SK-N-SH treated with all-trans-retinoic acid at 6 μM for 48 hours (cell line): ENCODE measurements at regions not wholly inside any gene's neighbourhood (a gene's known extent, or its start where the extent isn't known, plus 50 kb on each side); places are given as distances from the start of the nearest gene placed in this dataset.

Source experiments
- ATAC-seq: fragments of 200-7000 bp; cut with Tn5 transposase; 3 replicates; pipeline ENCODE4 v1.9.1; 2020; ENCODE audit warnings: mild to moderate bottlenecking, moderate library complexity
- ARNTL ChIP-seq: fragments of 450-650 bp; formaldehyde crosslinking; IDR thresholded peaks from 2 replicates; pipeline ENCODE4 v1.5.0; 2020; ENCODE audit warnings: low read depth, mild to moderate bottlenecking, moderate library complexity, borderline replicate concordance
- BACH2 ChIP-seq: fragments of 250-450 bp; sonication (Bioruptor Pico); IDR thresholded peaks from 2 replicates; pipeline ENCODE4 v1.9.0; 2021; ENCODE audit warnings: mild to moderate bottlenecking, borderline replicate concordance
- CSDC2 ChIP-seq: fragments of 250-450 bp; sonication (Bioruptor Pico); IDR thresholded peaks from 2 replicates; pipeline ENCODE4 v1.5.0; 2020; ENCODE audit warnings: mild to moderate bottlenecking, moderate library complexity
- ESRRG ChIP-seq: fragments of 250-450 bp; sonication (Bioruptor Pico); IDR thresholded peaks from 2 replicates; pipeline ENCODE4 v1.6.1; 2021; ENCODE audit warnings: mild to moderate bottlenecking
- GLIS3 ChIP-seq: fragments of 250-450 bp; sonication (Bioruptor Pico); IDR thresholded peaks from 2 replicates; pipeline ENCODE4 v1.5.0; 2020; ENCODE audit warnings: mild to moderate bottlenecking, moderate library complexity
- ISL1 ChIP-seq: fragments of 250-450 bp; sonication (Bioruptor Pico); IDR thresholded peaks from 2 replicates; pipeline ENCODE4 v2.1.2; 2022; ENCODE audit warnings: mild to moderate bottlenecking, moderate library complexity
- OSR1 ChIP-seq: fragments of 250-450 bp; sonication (Bioruptor Pico); IDR thresholded peaks from 2 replicates; pipeline ENCODE4 v1.8.0; 2022; ENCODE audit warnings: moderate library complexity, mild to moderate bottlenecking, inconsistent platforms
- PPARA ChIP-seq: fragments of 250-450 bp; sonication (Bioruptor Pico); IDR thresholded peaks from 2 replicates; pipeline ENCODE4 v1.5.0; 2020; ENCODE audit warnings: mild to moderate bottlenecking, borderline replicate concordance
- RARB ChIP-seq: fragments of 250-450 bp; sonication (Bioruptor Pico); IDR thresholded peaks from 2 replicates; pipeline ENCODE4 v1.8.0; 2021; ENCODE audit warnings: mild to moderate bottlenecking, moderate library complexity
- SNAI2 ChIP-seq: fragments of 250-450 bp; sonication (Bioruptor Pico); IDR thresholded peaks from 2 replicates; pipeline ENCODE4 v1.5.0; 2020; ENCODE audit warnings: mild to moderate bottlenecking, moderate library complexity
- TCF4 ChIP-seq: fragments of 250-450 bp; sonication (Bioruptor Pico); IDR thresholded peaks from 2 replicates; pipeline ENCODE4 v1.8.0; 2021; ENCODE audit warnings: mild to moderate bottlenecking, moderate library complexity, borderline replicate concordance
- TOX ChIP-seq: fragments of 250-450 bp; sonication (Bioruptor Pico); IDR thresholded peaks from 2 replicates; pipeline ENCODE4 v1.8.0; 2021; ENCODE audit warnings: mild to moderate bottlenecking, moderate library complexity, borderline replicate concordance
- ZC3H10 ChIP-seq: fragments of 250-450 bp; sonication (Bioruptor Pico); IDR thresholded peaks from 2 replicates; pipeline ENCODE4 v1.5.1; 2021; ENCODE audit warnings: mild to moderate bottlenecking, moderate library complexity
- ZFP3 ChIP-seq: fragments of 250-450 bp; sonication (Bioruptor Pico); IDR thresholded peaks from 2 replicates; pipeline ENCODE4 v1.5.0; 2020; ENCODE audit warnings: mild to moderate bottlenecking, moderate library complexity
- ZFP30 ChIP-seq: fragments of 450-650 bp; formaldehyde crosslinking; IDR thresholded peaks from 2 replicates; pipeline ENCODE4 v1.5.0; 2022; ENCODE audit warnings: mild to moderate bottlenecking, moderate library complexity
- ZNF565 ChIP-seq: fragments of 450-650 bp; formaldehyde crosslinking; conservative IDR thresholded peaks from 2 replicates; pipeline ENCODE4 v1.5.0; 2020; ENCODE audit warnings: low read depth, mild to moderate bottlenecking, moderate library complexity
- ZNF70 ChIP-seq: fragments of 450-650 bp; formaldehyde crosslinking; IDR thresholded peaks from 2 replicates; pipeline ENCODE4 v1.5.0; 2020; ENCODE audit warnings: mild to moderate bottlenecking, moderate library complexity
- ZNF8 ChIP-seq: fragments of 450-650 bp; formaldehyde crosslinking; IDR thresholded peaks from 2 replicates; pipeline ENCODE4 v1.5.0; 2020; ENCODE audit warnings: mild to moderate bottlenecking, moderate library complexity
- TF ChIP-seq, protein P1 (sequence below): fragments of 250-450 bp; sonication (Bioruptor Pico); IDR thresholded peaks from 2 replicates; pipeline ENCODE4 v1.8.0; 2020; ENCODE audit warnings: mild to moderate bottlenecking, moderate library complexity, borderline replicate concordance
- TF ChIP-seq, protein P2 (sequence below): fragments of 250-450 bp; sonication (Bioruptor Pico); IDR thresholded peaks from 2 replicates; pipeline ENCODE4 v1.5.1; 2021; ENCODE audit warnings: mild to moderate bottlenecking, moderate library complexity
- TF ChIP-seq, protein P3 (sequence below): fragments of 250-450 bp; sonication (Bioruptor Pico); IDR thresholded peaks from 2 replicates; pipeline ENCODE4 v1.5.1; 2020; ENCODE audit warnings: low read depth, mild to moderate bottlenecking, moderate library complexity
- TF ChIP-seq, protein P4 (sequence below): fragments of 250-450 bp; sonication (Bioruptor Pico); IDR thresholded peaks from 2 replicates; pipeline ENCODE4 v1.5.0; 2020; ENCODE audit warnings: mild to moderate bottlenecking, moderate library complexity
- TF ChIP-seq, protein P5 (sequence below): fragments of 250-450 bp; sonication (Bioruptor Pico); IDR thresholded peaks from 2 replicates; pipeline ENCODE4 v1.8.0; 2021; ENCODE audit warnings: low read depth, mild to moderate bottlenecking, moderate library complexity, borderline replicate concordance

DNA sequence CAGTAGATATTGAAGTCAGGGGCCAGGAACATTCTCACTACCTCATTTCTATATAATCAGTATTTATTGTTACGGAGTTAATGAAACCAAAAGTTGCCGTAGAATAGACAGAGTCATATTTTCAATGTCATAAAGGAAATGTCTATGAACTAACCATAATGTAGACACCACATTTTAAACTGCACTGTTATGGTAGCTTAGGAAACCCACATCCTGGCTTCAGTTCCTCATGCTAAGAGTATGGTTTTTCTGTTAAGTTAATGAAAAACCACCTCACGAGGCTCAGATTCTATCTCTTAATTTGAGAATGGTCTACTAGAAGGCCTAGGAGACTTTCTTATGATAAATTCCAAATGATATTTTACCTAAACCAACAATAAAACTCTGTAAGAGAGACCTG lies 166.5 kb downstream of the TMEM26 start:
- no peak for ATAC-seq
- no peak for TF ChIP-seq SNAI2 (CRISPR knock-in tag)
- TF ChIP-seq ARNTL = no peak
- no peak for TF ChIP-seq ZFP3 (CRISPR knock-in tag)
- TF ChIP-seq BACH2 (CRISPR knock-in tag) = no peak
- TF ChIP-seq, protein P1, sequence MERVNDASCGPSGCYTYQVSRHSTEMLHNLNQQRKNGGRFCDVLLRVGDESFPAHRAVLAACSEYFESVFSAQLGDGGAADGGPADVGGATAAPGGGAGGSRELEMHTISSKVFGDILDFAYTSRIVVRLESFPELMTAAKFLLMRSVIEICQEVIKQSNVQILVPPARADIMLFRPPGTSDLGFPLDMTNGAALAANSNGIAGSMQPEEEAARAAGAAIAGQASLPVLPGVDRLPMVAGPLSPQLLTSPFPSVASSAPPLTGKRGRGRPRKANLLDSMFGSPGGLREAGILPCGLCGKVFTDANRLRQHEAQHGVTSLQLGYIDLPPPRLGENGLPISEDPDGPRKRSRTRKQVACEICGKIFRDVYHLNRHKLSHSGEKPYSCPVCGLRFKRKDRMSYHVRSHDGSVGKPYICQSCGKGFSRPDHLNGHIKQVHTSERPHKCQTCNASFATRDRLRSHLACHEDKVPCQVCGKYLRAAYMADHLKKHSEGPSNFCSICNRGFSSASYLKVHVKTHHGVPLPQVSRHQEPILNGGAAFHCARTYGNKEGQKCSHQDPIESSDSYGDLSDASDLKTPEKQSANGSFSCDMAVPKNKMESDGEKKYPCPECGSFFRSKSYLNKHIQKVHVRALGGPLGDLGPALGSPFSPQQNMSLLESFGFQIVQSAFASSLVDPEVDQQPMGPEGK (CRISPR knock-in tag) = no peak
- TF ChIP-seq ZNF565 (CRISPR knock-in tag) = no peak
- TF ChIP-seq OSR1 (CRISPR knock-in tag) = no peak
- no peak for TF ChIP-seq ZC3H10
- no peak for TF ChIP-seq PPARA (CRISPR knock-in tag)
- no peak for TF ChIP-seq ZFP30 (CRISPR knock-in tag)
- TF ChIP-seq CSDC2 = no peak
- TF ChIP-seq, protein P2, sequence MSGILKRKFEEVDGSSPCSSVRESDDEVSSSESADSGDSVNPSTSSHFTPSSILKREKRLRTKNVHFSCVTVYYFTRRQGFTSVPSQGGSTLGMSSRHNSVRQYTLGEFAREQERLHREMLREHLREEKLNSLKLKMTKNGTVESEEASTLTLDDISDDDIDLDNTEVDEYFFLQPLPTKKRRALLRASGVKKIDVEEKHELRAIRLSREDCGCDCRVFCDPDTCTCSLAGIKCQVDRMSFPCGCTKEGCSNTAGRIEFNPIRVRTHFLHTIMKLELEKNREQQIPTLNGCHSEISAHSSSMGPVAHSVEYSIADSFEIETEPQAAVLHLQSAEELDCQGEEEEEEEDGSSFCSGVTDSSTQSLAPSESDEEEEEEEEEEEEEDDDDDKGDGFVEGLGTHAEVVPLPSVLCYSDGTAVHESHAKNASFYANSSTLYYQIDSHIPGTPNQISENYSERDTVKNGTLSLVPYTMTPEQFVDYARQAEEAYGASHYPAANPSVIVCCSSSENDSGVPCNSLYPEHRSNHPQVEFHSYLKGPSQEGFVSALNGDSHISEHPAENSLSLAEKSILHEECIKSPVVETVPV (CRISPR knock-in tag) = no peak
- no peak for TF ChIP-seq TOX
- TF ChIP-seq RARB (CRISPR knock-in tag) = no peak
- no peak for TF ChIP-seq GLIS3 (CRISPR knock-in tag)
- TF ChIP-seq, protein P3, sequence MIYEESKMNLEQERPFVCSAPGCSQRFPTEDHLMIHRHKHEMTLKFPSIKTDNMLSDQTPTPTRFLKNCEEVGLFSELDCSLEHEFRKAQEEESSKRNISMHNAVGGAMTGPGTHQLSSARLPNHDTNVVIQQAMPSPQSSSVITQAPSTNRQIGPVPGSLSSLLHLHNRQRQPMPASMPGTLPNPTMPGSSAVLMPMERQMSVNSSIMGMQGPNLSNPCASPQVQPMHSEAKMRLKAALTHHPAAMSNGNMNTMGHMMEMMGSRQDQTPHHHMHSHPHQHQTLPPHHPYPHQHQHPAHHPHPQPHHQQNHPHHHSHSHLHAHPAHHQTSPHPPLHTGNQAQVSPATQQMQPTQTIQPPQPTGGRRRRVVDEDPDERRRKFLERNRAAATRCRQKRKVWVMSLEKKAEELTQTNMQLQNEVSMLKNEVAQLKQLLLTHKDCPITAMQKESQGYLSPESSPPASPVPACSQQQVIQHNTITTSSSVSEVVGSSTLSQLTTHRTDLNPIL = no peak
- TF ChIP-seq TCF4 (CRISPR knock-in tag) = no peak
- no peak for TF ChIP-seq ISL1
- TF ChIP-seq ZNF70 = no peak

DNA sequence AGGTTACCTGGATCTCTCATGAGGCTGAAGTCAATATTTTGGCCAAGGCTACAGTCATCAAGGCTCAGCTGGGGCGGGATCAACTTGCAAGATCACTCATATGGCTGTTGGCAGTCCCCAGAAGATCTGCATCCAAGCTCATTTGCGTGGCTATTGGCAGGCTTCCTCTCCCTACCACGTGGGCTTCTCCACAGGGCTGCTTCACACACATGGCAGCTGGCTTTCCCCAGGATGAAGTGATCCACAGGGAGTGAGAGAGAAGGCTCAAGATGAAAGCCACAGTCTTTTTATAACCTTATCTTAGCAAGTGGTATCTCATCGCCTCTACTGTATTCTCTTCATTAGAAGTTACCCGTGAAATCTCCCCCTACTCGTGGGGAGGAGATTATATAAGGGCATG lies 167.4 kb downstream of the TMEM26 start:
- TF ChIP-seq ZC3H10 (no peak), ZNF565 (CRISPR knock-in tag) (no peak), RARB (CRISPR knock-in tag) (no peak), ZFP3 (CRISPR knock-in tag) (no peak), ZNF8 (CRISPR knock-in tag) (no peak), ZNF70 (no peak), ESRRG (no peak), SNAI2 (CRISPR knock-in tag) (no peak)
- TF ChIP-seq, protein P4, sequence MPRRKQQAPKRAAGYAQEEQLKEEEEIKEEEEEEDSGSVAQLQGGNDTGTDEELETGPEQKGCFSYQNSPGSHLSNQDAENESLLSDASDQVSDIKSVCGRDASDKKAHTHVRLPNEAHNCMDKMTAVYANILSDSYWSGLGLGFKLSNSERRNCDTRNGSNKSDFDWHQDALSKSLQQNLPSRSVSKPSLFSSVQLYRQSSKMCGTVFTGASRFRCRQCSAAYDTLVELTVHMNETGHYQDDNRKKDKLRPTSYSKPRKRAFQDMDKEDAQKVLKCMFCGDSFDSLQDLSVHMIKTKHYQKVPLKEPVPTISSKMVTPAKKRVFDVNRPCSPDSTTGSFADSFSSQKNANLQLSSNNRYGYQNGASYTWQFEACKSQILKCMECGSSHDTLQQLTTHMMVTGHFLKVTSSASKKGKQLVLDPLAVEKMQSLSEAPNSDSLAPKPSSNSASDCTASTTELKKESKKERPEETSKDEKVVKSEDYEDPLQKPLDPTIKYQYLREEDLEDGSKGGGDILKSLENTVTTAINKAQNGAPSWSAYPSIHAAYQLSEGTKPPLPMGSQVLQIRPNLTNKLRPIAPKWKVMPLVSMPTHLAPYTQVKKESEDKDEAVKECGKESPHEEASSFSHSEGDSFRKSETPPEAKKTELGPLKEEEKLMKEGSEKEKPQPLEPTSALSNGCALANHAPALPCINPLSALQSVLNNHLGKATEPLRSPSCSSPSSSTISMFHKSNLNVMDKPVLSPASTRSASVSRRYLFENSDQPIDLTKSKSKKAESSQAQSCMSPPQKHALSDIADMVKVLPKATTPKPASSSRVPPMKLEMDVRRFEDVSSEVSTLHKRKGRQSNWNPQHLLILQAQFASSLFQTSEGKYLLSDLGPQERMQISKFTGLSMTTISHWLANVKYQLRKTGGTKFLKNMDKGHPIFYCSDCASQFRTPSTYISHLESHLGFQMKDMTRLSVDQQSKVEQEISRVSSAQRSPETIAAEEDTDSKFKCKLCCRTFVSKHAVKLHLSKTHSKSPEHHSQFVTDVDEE (CRISPR knock-in tag) = no peak
- TF ChIP-seq, protein P5, sequence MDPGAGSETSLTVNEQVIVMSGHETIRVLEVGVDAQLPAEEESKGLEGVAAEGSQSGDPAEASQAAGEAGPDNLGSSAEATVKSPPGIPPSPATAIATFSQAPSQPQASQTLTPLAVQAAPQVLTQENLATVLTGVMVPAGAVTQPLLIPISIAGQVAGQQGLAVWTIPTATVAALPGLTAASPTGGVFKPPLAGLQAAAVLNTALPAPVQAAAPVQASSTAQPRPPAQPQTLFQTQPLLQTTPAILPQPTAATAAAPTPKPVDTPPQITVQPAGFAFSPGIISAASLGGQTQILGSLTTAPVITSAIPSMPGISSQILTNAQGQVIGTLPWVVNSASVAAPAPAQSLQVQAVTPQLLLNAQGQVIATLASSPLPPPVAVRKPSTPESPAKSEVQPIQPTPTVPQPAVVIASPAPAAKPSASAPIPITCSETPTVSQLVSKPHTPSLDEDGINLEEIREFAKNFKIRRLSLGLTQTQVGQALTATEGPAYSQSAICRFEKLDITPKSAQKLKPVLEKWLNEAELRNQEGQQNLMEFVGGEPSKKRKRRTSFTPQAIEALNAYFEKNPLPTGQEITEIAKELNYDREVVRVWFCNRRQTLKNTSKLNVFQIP (CRISPR knock-in tag) = no peak
- no peak for ATAC-seq

DNA sequence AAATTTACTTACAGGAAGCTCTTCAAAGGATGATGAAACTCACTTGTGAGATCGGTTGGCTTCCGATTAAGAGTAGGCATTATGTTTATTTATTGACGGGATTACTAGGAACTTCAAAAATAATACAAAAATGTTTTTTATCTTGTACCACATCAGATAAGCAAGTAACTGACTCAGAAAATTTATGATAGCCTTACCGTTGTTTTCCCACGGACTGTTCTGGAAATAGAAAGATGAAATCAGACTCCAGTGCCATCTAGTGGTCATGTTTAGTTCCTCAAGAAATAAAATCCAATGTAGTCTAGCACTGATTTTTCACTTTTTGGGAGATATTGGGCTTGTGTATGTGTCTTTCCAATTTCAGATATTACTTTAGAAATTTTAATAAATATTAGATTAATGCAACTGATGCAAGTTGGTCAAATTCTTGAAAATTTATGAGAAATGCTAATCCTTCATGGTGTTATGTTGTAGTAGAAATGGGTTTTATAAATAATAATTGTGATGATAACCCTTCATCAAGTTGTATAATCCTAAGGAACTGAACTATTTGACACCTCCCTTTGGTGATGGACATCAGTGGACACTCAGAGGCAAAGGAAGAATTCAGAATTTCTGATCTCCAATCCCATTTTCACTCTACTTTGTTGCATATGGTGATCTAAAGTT lies 168.8 kb downstream of the TMEM26 start:
- ATAC-seq = peak; percentile 70
- TF ChIP-seq ISL1 = peak; percentile 67
- TF ChIP-seq, protein P5 (CRISPR knock-in tag) = no peak; the same call in 1 of the 2 replicates
